MM.1S (cell line): ENCODE measurements at regions not wholly inside any gene's neighbourhood (a gene's known extent, or its start where the extent isn't known, plus 50 kb on each side); places are given as distances from the start of the nearest gene placed in this dataset.

ENCODE experiments used
- DNase-seq: peaks from one replicate; pipeline ENCODE4 v3.0.0-alpha.2; 2015
- H2AFZ ChIP-seq: fragments of 300-600 bp; sonication (generic); 2 replicates; pipeline ENCODE4 v1.6.0; 2016; ENCODE audit warnings: antibody characterized with exemption, low read length
- H3F3A ChIP-seq: fragments of 300-600 bp; sonication (generic); 2 replicates; pipeline ENCODE4 v1.6.1; 2016; ENCODE audit warnings: mild to moderate bottlenecking, antibody characterized with exemption, low read length, moderate library complexity, mixed read lengths; ENCODE audit not compliant: insufficient read depth
- H3K27ac ChIP-seq: fragments of 300-600 bp; sonication (generic); 2 replicates; pipeline ENCODE4 v1.5.1; 2016; ENCODE audit warnings: mild to moderate bottlenecking, low read length
- H3K27me3 ChIP-seq: fragments of 300-600 bp; sonication (generic); replicated peaks from 2 replicates; pipeline ENCODE4 v1.6.0; 2016; ENCODE audit warnings: low read length; ENCODE audit not compliant: insufficient read depth
- H3K36me3 ChIP-seq: fragments of 300-600 bp; sonication (generic); replicated peaks from 2 replicates; pipeline ENCODE4 v1.6.1; 2016; ENCODE audit warnings: mild to moderate bottlenecking, low read length, mixed read lengths; ENCODE audit not compliant: insufficient read depth
- H3K4me1 ChIP-seq: fragments of 300-600 bp; sonication (generic); 2 replicates; pipeline ENCODE4 v1.6.1; 2016; ENCODE audit warnings: low read length, mixed read lengths
- H3K4me2 ChIP-seq: fragments of 300-600 bp; sonication (generic); 2 replicates; pipeline ENCODE4 v1.6.0; 2016; ENCODE audit warnings: low read depth, low read length
- H3K4me3 ChIP-seq: fragments of 300-600 bp; sonication (generic); 2 replicates; pipeline ENCODE4 v1.5.1; 2016; ENCODE audit warnings: low read length, mixed read lengths
- H3K79me2 ChIP-seq: fragments of 300-600 bp; sonication (generic); 2 replicates; pipeline ENCODE4 v1.6.1; 2016; ENCODE audit warnings: mixed run types, low read length, mixed read lengths
- H3K9ac ChIP-seq: fragments of 300-600 bp; sonication (generic); 2 replicates; pipeline ENCODE4 v1.6.1; 2016; ENCODE audit warnings: low read length, mixed read lengths
- H3K9me2 ChIP-seq: fragments of 300-600 bp; sonication (generic); replicated peaks from 2 replicates; pipeline ENCODE4 v1.6.1; 2016; ENCODE audit warnings: mild to moderate bottlenecking, low read length, mixed read lengths; ENCODE audit not compliant: insufficient read depth
- H3K9me3 ChIP-seq: fragments of 300-600 bp; sonication (generic); replicated peaks from 2 replicates; pipeline ENCODE4 v1.6.1; 2016; ENCODE audit warnings: mild to moderate bottlenecking, low read length, mixed read lengths; ENCODE audit not compliant: insufficient read depth
- H4K20me1 ChIP-seq: fragments of 300-600 bp; sonication (generic); 2 replicates; pipeline ENCODE4 v1.6.1; 2016; ENCODE audit warnings: mild to moderate bottlenecking, low read length, moderate library complexity, mixed read lengths; ENCODE audit not compliant: insufficient read depth
- CTCF ChIP-seq: fragments of 300-600 bp; sonication (generic); IDR thresholded peaks from 2 replicates; pipeline ENCODE4 v1.5.1; 2016; ENCODE audit warnings: antibody characterized with exemption, low read length, mixed read lengths
- EZH2 ChIP-seq: fragments of 300-600 bp; sonication (generic); optimal IDR thresholded peaks from 2 replicates; pipeline ENCODE3; 2017; ENCODE audit warnings: low read depth, mild to moderate bottlenecking, antibody characterized with exemption, low read length, mixed read lengths
- EZH2phosphoT487 ChIP-seq: fragments of 300-600 bp; sonication (generic); IDR thresholded peaks from 2 replicates; pipeline ENCODE4 v1.6.1; 2018; ENCODE audit warnings: antibody characterized with exemption, low read length

GRCh38 chr5:8316608-8317280 is 447.8 kb downstream of the MTRR start:
- Histone ChIP-seq H3K36me3 (no peaks in the 10 kb centered on the region), H3K4me2 (no peak overlapping the region), H3K4me1 (no peaks in the 10 kb centered on the region), H3F3A (no peaks in the 10 kb centered on the region), H2AFZ (no peak overlapping the region), H3K79me2 (no peaks in the 10 kb centered on the region), H3K4me3 (no peak overlapping the region), H3K27ac (no peak overlapping the region), H3K27me3 (no peaks in the 10 kb centered on the region), H3K9me2 (no peaks in the 10 kb centered on the region), H3K9ac (no peak overlapping the region), H4K20me1 (no peaks in the 10 kb centered on the region), H3K9me3 (no peaks in the 10 kb centered on the region)
- TF ChIP-seq EZH2phosphoT487 (no peak), EZH2 (no peak), CTCF (no peak)
- DNase-seq: no peak

GRCh38 chr5:8317335-8317734 is 448.4 kb downstream of the MTRR start:
- no peak overlapping the region for H2AFZ ChIP-seq
- no peak for DNase-seq
- no peak overlapping the region for H3K4me2 ChIP-seq
- no peak overlapping the region for H3K4me3 ChIP-seq
- H3K9me2 ChIP-seq: no peaks in the 10 kb centered on the region
- no peak overlapping the region for H3K9ac ChIP-seq
- no peaks in the 10 kb centered on the region for H3K4me1 ChIP-seq
- H4K20me1 ChIP-seq: no peaks in the 10 kb centered on the region
- TF ChIP-seq EZH2phosphoT487 (no peak), EZH2 (no peak), CTCF (no peak)
- no peaks in the 10 kb centered on the region for H3K27me3 ChIP-seq
- H3K79me2 ChIP-seq: no peaks in the 10 kb centered on the region
- H3K9me3 ChIP-seq: no peaks in the 10 kb centered on the region
- H3K36me3 ChIP-seq: no peaks in the 10 kb centered on the region
- H3F3A ChIP-seq: no peaks in the 10 kb centered on the region
- no peak overlapping the region for H3K27ac ChIP-seq

GRCh38 chr5:8320244-8320643 is 451.3 kb downstream of the MTRR start:
- Histone ChIP-seq H3K4me2 (no peak overlapping the region), H3K27me3 (no peaks in the 10 kb centered on the region), H3K79me2 (no peaks in the 10 kb centered on the region), H3K9me2 (no peaks in the 10 kb centered on the region), H4K20me1 (no peaks in the 10 kb centered on the region), H3F3A (no peaks in the 10 kb centered on the region), H2AFZ (no peak overlapping the region), H3K27ac (no peak overlapping the region), H3K4me3 (no peak overlapping the region), H3K9ac (no peak overlapping the region), H3K36me3 (no peaks in the 10 kb centered on the region), H3K4me1 (no peaks in the 10 kb centered on the region), H3K9me3 (no peaks in the 10 kb centered on the region)
- DNase-seq: no peak
- TF ChIP-seq CTCF (no peak), EZH2 (no peak), EZH2phosphoT487 (no peak)
